CD4-positive, CD25-positive, alpha-beta regulatory T cell (primary cell): ENCODE measurements at regions not wholly inside any gene's neighbourhood (a gene's known extent, or its start where the extent isn't known, plus 50 kb on each side); places are given as distances from the start of the nearest gene placed in this dataset.

Source experiments
- ATAC-seq, 2 donors: fragments of 150-1000 bp; cut with Tn5 transposase; one replicate each; pipeline ENCODE4 v1.10.0; 2021; ENCODE audit warnings: low read depth in 2 of 2, moderate number of reproducible peaks in 2 of 2, moderate library complexity in 1 of 2
- DNase-seq, 3 donors: peaks; one replicate each; pipeline versions ENCODE4 v3.0.0 to v3.0.0-alpha.2; 2012 to 2022; ENCODE audit warnings: mixed read lengths in 1 of 3
- H3K27ac ChIP-seq: one replicate; pipeline ENCODE4 v1.7.0; 2013; ENCODE audit warnings: mild to moderate bottlenecking, low read length; ENCODE audit not compliant: insufficient read depth, poor library complexity, severe bottlenecking
- H3K27me3 ChIP-seq: one replicate; pipeline ENCODE4 v1.7.0; 2013; ENCODE audit warnings: low read length; ENCODE audit not compliant: control insufficient read depth, insufficient read depth
- H3K36me3 ChIP-seq: one replicate; pipeline ENCODE4 v1.7.0; 2013; ENCODE audit warnings: mild to moderate bottlenecking, low read length, moderate library complexity; ENCODE audit not compliant: control insufficient read depth, insufficient read depth
- H3K4me1 ChIP-seq: 2 replicates; pipeline ENCODE4 v1.7.0; 2013; ENCODE audit warnings: mild to moderate bottlenecking, low read length; ENCODE audit not compliant: insufficient read depth, control insufficient read depth, poor library complexity, severe bottlenecking
- H3K4me3 ChIP-seq: one replicate; pipeline ENCODE4 v1.7.0; 2013; ENCODE audit warnings: low read depth, mild to moderate bottlenecking, low read length, moderate library complexity
- H3K9me3 ChIP-seq, 2 experiments: 1 replicate in 1 of 2; 2 replicates in 1 of 2; pipeline ENCODE4 v1.7.0; 2013; ENCODE audit warnings: low read length in 2 of 2, mild to moderate bottlenecking in 1 of 2, moderate library complexity in 1 of 2; ENCODE audit not compliant: control insufficient read depth in 2 of 2
- H3K27ac Mint-ChIP-seq, 3 donors: one replicate each; pipeline ENCODE4 v1.8.0; 2020 to 2022; ENCODE audit warnings: mild to moderate bottlenecking in 3 of 3, mixed read lengths in 3 of 3, moderate library complexity in 2 of 3
- H3K27me3 Mint-ChIP-seq: one replicate; pipeline ENCODE4 v1.8.0; 2022; ENCODE audit warnings: mild to moderate bottlenecking, mixed read lengths
- H3K36me3 Mint-ChIP-seq: one replicate; pipeline ENCODE4 v1.8.0; 2020; ENCODE audit warnings: mixed read lengths
- H3K4me1 Mint-ChIP-seq, 4 donors: one replicate each; pipeline ENCODE4 v1.8.0; 2020 to 2022; ENCODE audit warnings: mixed read lengths in 4 of 4, mild to moderate bottlenecking in 1 of 4
- H3K4me3 Mint-ChIP-seq, 4 donors: one replicate each; pipeline ENCODE4 v1.8.0; 2020 to 2022; ENCODE audit warnings: mild to moderate bottlenecking in 4 of 4, mixed read lengths in 4 of 4, moderate library complexity in 3 of 4
- H3K9me3 Mint-ChIP-seq, 7 donors: one replicate each; pipeline ENCODE4 v1.8.0; 2020 to 2022; ENCODE audit warnings: mixed read lengths in 7 of 7, mild to moderate bottlenecking in 3 of 7, moderate library complexity in 2 of 7

GRCh38 chr1:208445758-208446203 lies 201.6 kb upstream of the PLXNA2 start:
- Histone ChIP-seq H3K27ac (no peak overlapping the region), H3K4me3 (no peak overlapping the region), H3K27me3 (no peaks in the 10 kb centered on the region), H3K4me1 (no peaks in the 10 kb centered on the region), H3K36me3 (no peaks in the 10 kb centered on the region), H3K9me3 (no peaks in the 10 kb centered on the region)
- no peaks in the 10 kb centered on the region for H3K36me3 Mint-ChIP-seq
- H3K27ac Mint-ChIP-seq = no peak overlapping the region
- DNase-seq = no peak
- peaks cover 0 to 16% (median 7%) of the 10 kb centered on the region in 7 donors for H3K9me3 Mint-ChIP-seq
- no peak overlapping the region for H3K4me3 Mint-ChIP-seq
- no peaks in the 10 kb centered on the region for H3K4me1 Mint-ChIP-seq
- ATAC-seq = no peak
- H3K27me3 Mint-ChIP-seq = peaks cover 8% of the 10 kb centered on the region

GRCh38 chr1:208446271-208446691 lies 202.1 kb upstream of the PLXNA2 start:
- Mint-ChIP-seq H3K4me1 (no peaks in the 10 kb centered on the region), H3K27me3 (peaks cover 8% of the 10 kb centered on the region), H3K4me3 (no peak overlapping the region), H3K27ac (no peak overlapping the region), H3K36me3 (no peaks in the 10 kb centered on the region), H3K9me3 (peaks cover 0 to 16% (median 6%) of the 10 kb centered on the region in 7 donors)
- H3K27me3 ChIP-seq = no peaks in the 10 kb centered on the region
- ATAC-seq (no peak), DNase-seq (no peak)
- no peaks in the 10 kb centered on the region for H3K36me3 ChIP-seq
- H3K4me1 ChIP-seq = no peaks in the 10 kb centered on the region
- H3K27ac ChIP-seq = no peak overlapping the region
- no peaks in the 10 kb centered on the region for H3K9me3 ChIP-seq
- no peak overlapping the region for H3K4me3 ChIP-seq

- Mint-ChIP-seq H3K27ac (no peak overlapping the region), H3K36me3 (no peaks in the 10 kb centered on the region), H3K4me3 (no peak overlapping the region), H3K9me3 (peaks cover 0 to 13% (median 2%) of the 10 kb centered on the region in 7 donors), H3K27me3 (peaks cover 8% of the 10 kb centered on the region), H3K4me1 (no peaks in the 10 kb centered on the region)
- Histone ChIP-seq H3K4me3 (no peak overlapping the region), H3K36me3 (no peaks in the 10 kb centered on the region), H3K27me3 (no peaks in the 10 kb centered on the region), H3K4me1 (no peaks in the 10 kb centered on the region), H3K9me3 (no peaks in the 10 kb centered on the region), H3K27ac (no peak overlapping the region)
- ATAC-seq = no peak
- DNase-seq = no peak
Observed at GRCh38 chr1:208448425-208448824, 204.2 kb upstream of the PLXNA2 start.

- Mint-ChIP-seq H3K4me1 (no peaks in the 10 kb centered on the region), H3K27me3 (peaks cover 8% of the 10 kb centered on the region), H3K4me3 (no peak overlapping the region), H3K27ac (no peak overlapping the region), H3K9me3 (peaks cover 0 to 6% (median 1%) of the 10 kb centered on the region in 7 donors), H3K36me3 (no peaks in the 10 kb centered on the region)
- Histone ChIP-seq H3K4me1 (no peaks in the 10 kb centered on the region), H3K27me3 (no peaks in the 10 kb centered on the region), H3K36me3 (no peaks in the 10 kb centered on the region), H3K4me3 (no peak overlapping the region), H3K9me3 (no peaks in the 10 kb centered on the region), H3K27ac (no peak overlapping the region)
- no peak for ATAC-seq
- no peak for DNase-seq
Observed at GRCh38 chr1:208449951-208450350, 205.8 kb upstream of the PLXNA2 start.

- H3K27me3 Mint-ChIP-seq = peaks cover 8% of the 10 kb centered on the region
- DNase-seq (no peak), ATAC-seq (no peak)
- H3K27me3 ChIP-seq = no peaks in the 10 kb centered on the region
- H3K4me3 Mint-ChIP-seq = no peak overlapping the region
- no peaks in the 10 kb centered on the region for H3K9me3 ChIP-seq
- H3K9me3 Mint-ChIP-seq = peaks cover 0 to 6% (median 1%) of the 10 kb centered on the region in 7 donors
- H3K27ac Mint-ChIP-seq = no peak overlapping the region
- no peaks in the 10 kb centered on the region for H3K4me1 Mint-ChIP-seq
- no peaks in the 10 kb centered on the region for H3K4me1 ChIP-seq
- no peaks in the 10 kb centered on the region for H3K36me3 Mint-ChIP-seq
- no peak overlapping the region for H3K4me3 ChIP-seq
- no peak overlapping the region for H3K27ac ChIP-seq
- H3K36me3 ChIP-seq = no peaks in the 10 kb centered on the region
Observed at GRCh38 chr1:208450958-208451357, 206.8 kb upstream of the PLXNA2 start.

- H3K27ac Mint-ChIP-seq = no peak overlapping the region
- H3K27me3 Mint-ChIP-seq = no peaks in the 10 kb centered on the region
- no peak overlapping the region for H3K4me3 Mint-ChIP-seq
- no peaks in the 10 kb centered on the region for H3K9me3 ChIP-seq
- H3K27ac ChIP-seq = no peak overlapping the region
- ATAC-seq (no peak), DNase-seq (no peak)
- no peak overlapping the region for H3K4me3 ChIP-seq
- no peaks in the 10 kb centered on the region for H3K4me1 Mint-ChIP-seq
- no peaks in the 10 kb centered on the region for H3K36me3 ChIP-seq
- peaks cover 0 to 8% (median 6%) of the 10 kb centered on the region in 7 donors for H3K9me3 Mint-ChIP-seq
- H3K27me3 ChIP-seq = no peaks in the 10 kb centered on the region
- H3K36me3 Mint-ChIP-seq = peaks cover 3% of the 10 kb centered on the region
- H3K4me1 ChIP-seq = no peaks in the 10 kb centered on the region
Observed at GRCh38 chr1:208455821-208456220, 211.6 kb upstream of the PLXNA2 start.

GRCh38 chr1:208456487-208456886 lies 212.3 kb upstream of the PLXNA2 start:
- H3K27ac ChIP-seq = no peak overlapping the region
- Mint-ChIP-seq H3K27me3 (no peaks in the 10 kb centered on the region), H3K36me3 (peaks cover 3% of the 10 kb centered on the region), H3K4me3 (no peak overlapping the region), H3K27ac (no peak overlapping the region), H3K4me1 (no peaks in the 10 kb centered on the region), H3K9me3 (peaks cover 0 to 8% (median 4%) of the 10 kb centered on the region in 7 donors)
- DNase-seq = no peak
- H3K4me1 ChIP-seq = no peaks in the 10 kb centered on the region
- H3K4me3 ChIP-seq = no peak overlapping the region
- no peaks in the 10 kb centered on the region for H3K27me3 ChIP-seq
- no peaks in the 10 kb centered on the region for H3K36me3 ChIP-seq
- no peaks in the 10 kb centered on the region for H3K9me3 ChIP-seq
- no peak for ATAC-seq

GRCh38 chr1:208460823-208461222 lies 216.6 kb upstream of the PLXNA2 start:
- no peak overlapping the region for H3K27ac Mint-ChIP-seq
- no peaks in the 10 kb centered on the region for H3K27me3 Mint-ChIP-seq

More at GRCh38 chr1:208460823-208461222, 216.6 kb upstream of the PLXNA2 start:
- Histone ChIP-seq H3K4me1 (no peaks in the 10 kb centered on the region), H3K4me3 (no peak overlapping the region), H3K9me3 (no peaks in the 10 kb centered on the region), H3K27ac (no peak overlapping the region), H3K36me3 (no peaks in the 10 kb centered on the region), H3K27me3 (no peaks in the 10 kb centered on the region)
- no peak overlapping the region for H3K4me3 Mint-ChIP-seq
- H3K36me3 Mint-ChIP-seq = peaks cover 3% of the 10 kb centered on the region
- DNase-seq (no peak), ATAC-seq (no peak)
- H3K9me3 Mint-ChIP-seq = peaks cover 0 to 9% (median 4%) of the 10 kb centered on the region in 7 donors
- no peaks in the 10 kb centered on the region for H3K4me1 Mint-ChIP-seq
